Activated CD4-positive, alpha-beta T cell treated with anti-CD3 and anti-CD28 coated beads for 4 hours (primary cell): ENCODE measurements at regions not wholly inside any gene's neighbourhood (a gene's known extent, or its start where the extent isn't known, plus 50 kb on each side); places are given as distances from the start of the nearest gene placed in this dataset.

ENCODE experiments used
- DNase-seq, 2 donors: peaks; one replicate each; pipeline ENCODE4 v3.0.0-alpha.2; 2020

- DNase-seq: no peak
These were observed 2270.9 kb downstream of the PCDH9 start for GRCh38 chr13:64959276-64959675.

- DNase-seq: no peak
These were observed 2272.0 kb downstream of the PCDH9 start for GRCh38 chr13:64958106-64958505.

GRCh38 chr13:64938660-64939059, 2291.5 kb downstream of the PCDH9 start:
- DNase-seq: no peak

- DNase-seq: no peak
These were observed 2292.8 kb downstream of the PCDH9 start for GRCh38 chr13:64937302-64937701.

GRCh38 chr13:64936879-64937278, 2293.3 kb downstream of the PCDH9 start:
- no peak for DNase-seq

- no peak for DNase-seq
These were observed 2294.7 kb downstream of the PCDH9 start for GRCh38 chr13:64935441-64935840.

GRCh38 chr13:64934569-64935362, 2295.4 kb downstream of the PCDH9 start:
- DNase-seq: no peak

- no peak for DNase-seq
These were observed 2299.5 kb downstream of the PCDH9 start for GRCh38 chr13:64930636-64931035.

GRCh38 chr13:64928696-64929499, 2301.2 kb downstream of the PCDH9 start:
- DNase-seq: no peak

GRCh38 chr13:64925727-64926126, 2304.4 kb downstream of the PCDH9 start:
- DNase-seq: no peak

- no peak for DNase-seq
These were observed 2304.9 kb downstream of the PCDH9 start for GRCh38 chr13:64925284-64925683.

- no peak for DNase-seq
These were observed 2305.7 kb downstream of the PCDH9 start for GRCh38 chr13:64924401-64924800.

- DNase-seq: no peak
These were observed 2312.6 kb downstream of the PCDH9 start for GRCh38 chr13:64917566-64917965.

GRCh38 chr13:64912141-64912540, 2318.0 kb downstream of the PCDH9 start:
- no peak for DNase-seq

GRCh38 chr13:64910096-64910495, 2320.0 kb downstream of the PCDH9 start:
- no peak for DNase-seq

- DNase-seq: no peak
These were observed 2321.0 kb downstream of the PCDH9 start for GRCh38 chr13:64909184-64909583.

- no peak for DNase-seq
These were observed 2330.1 kb downstream of the PCDH9 start for GRCh38 chr13:64900039-64900438.

- no peak for DNase-seq
These were observed 2345.2 kb downstream of the PCDH9 start for GRCh38 chr13:64884976-64885375.

GRCh38 chr13:64877176-64877575, 2353.0 kb downstream of the PCDH9 start:
- no peak for DNase-seq

- no peak for DNase-seq
These were observed 2358.4 kb downstream of the PCDH9 start for GRCh38 chr13:64871742-64872141.

GRCh38 chr13:64869539-64869938, 2360.6 kb downstream of the PCDH9 start:
- no peak for DNase-seq

- no peak for DNase-seq
These were observed 2362.3 kb downstream of the PCDH9 start for GRCh38 chr13:64867856-64868255.

GRCh38 chr13:64866331-64866730, 2363.8 kb downstream of the PCDH9 start:
- DNase-seq: no peak

GRCh38 chr13:64855506-64855905, 2374.6 kb downstream of the PCDH9 start:
- DNase-seq: no peak
